Fibroblast of lung (primary cell): ENCODE measurements at regions not wholly inside any gene's neighbourhood (a gene's known extent, or its start where the extent isn't known, plus 50 kb on each side); places are given as distances from the start of the nearest gene placed in this dataset.
A peak's percentile ranks its signal among the peaks of the same experiment; 100 is the strongest.

Source experiments
- DNase-seq, 2 donors: peaks; one replicate each; pipeline versions ENCODE4 v3.0.0 to v3.0.0-alpha.2; 2010; ENCODE audit warnings: low read depth in 2 of 2
- H2AFZ ChIP-seq: 2 replicates; pipeline ENCODE4 v1.5.1; 2012; ENCODE audit warnings: low read length, control low read depth, inconsistent platforms
- H3K27ac ChIP-seq: 2 replicates; pipeline ENCODE4 v1.5.1; 2011; ENCODE audit warnings: low read length, control low read depth; ENCODE audit not compliant: insufficient read depth
- H3K27me3 ChIP-seq: 2 replicates; pipeline ENCODE4 v1.5.1; 2011; ENCODE audit warnings: mild to moderate bottlenecking, low read length; ENCODE audit not compliant: control insufficient read depth, insufficient read depth
- H3K36me3 ChIP-seq: 2 replicates; pipeline ENCODE4 v1.5.1; 2011; ENCODE audit warnings: low read length; ENCODE audit not compliant: control insufficient read depth, insufficient read depth
- H3K4me1 ChIP-seq: 2 replicates; pipeline ENCODE4 v1.5.1; 2011; ENCODE audit warnings: low read length; ENCODE audit not compliant: control insufficient read depth, insufficient read depth; ENCODE audit errors: extremely low read depth
- H3K4me2 ChIP-seq: 2 replicates; pipeline ENCODE4 v1.5.1; 2011; ENCODE audit warnings: low read length, control low read depth; ENCODE audit not compliant: insufficient read depth; ENCODE audit errors: extremely low read depth
- H3K4me3 ChIP-seq, 4 experiments: fragments of 200-600 bp in 1 of 4; sonication (generic) in 1 of 4; replicated peaks in 1 of 4; 2 replicates each; pipeline ENCODE4 v1.5.1; 2011 to 2016; ENCODE audit warnings: low read length in 4 of 4, low read depth in 3 of 4, mild to moderate bottlenecking in 3 of 4, control low read depth in 2 of 4, inconsistent platforms in 1 of 4, mixed read lengths in 1 of 4; ENCODE audit not compliant: insufficient read depth in 1 of 4; ENCODE audit errors: control extremely low read depth in 1 of 4
- H3K79me2 ChIP-seq: 2 replicates; pipeline ENCODE4 v1.5.1; 2012; ENCODE audit warnings: mild to moderate bottlenecking, low read length, inconsistent platforms; ENCODE audit not compliant: control insufficient read depth, insufficient read depth
- H3K9ac ChIP-seq: 2 replicates; pipeline ENCODE4 v1.5.1; 2011; ENCODE audit warnings: mild to moderate bottlenecking, low read length, control low read depth; ENCODE audit not compliant: insufficient read depth
- H3K9me3 ChIP-seq: 2 replicates; pipeline ENCODE4 v1.5.1; 2012; ENCODE audit warnings: low read depth, low read length; ENCODE audit not compliant: control insufficient read depth, insufficient read depth
- H4K20me1 ChIP-seq: 2 replicates; pipeline ENCODE4 v1.5.1; 2011; ENCODE audit warnings: low read length; ENCODE audit not compliant: control insufficient read depth, insufficient read depth; ENCODE audit errors: extremely low read depth
- CTCF ChIP-seq, 2 donors: IDR thresholded peaks in 1 of 2; conservative IDR thresholded peaks in 1 of 2; 1 replicate in 1 of 2; 2 replicates in 1 of 2; pipeline ENCODE4 v1.5.1; 2011 to 2012; ENCODE audit warnings: low read length in 2 of 2, control low read depth in 1 of 2, inconsistent platforms in 1 of 2, low read depth in 1 of 2, mild to moderate bottlenecking in 1 of 2
- EZH2 ChIP-seq: IDR thresholded peaks from 2 replicates; pipeline ENCODE4 v1.5.1; 2012; ENCODE audit warnings: low read length, control low read depth, mild to moderate bottlenecking; ENCODE audit errors: missing control alignments

- no peak for TF ChIP-seq EZH2
- no peak for TF ChIP-seq CTCF (conservative IDR thresholded peaks at IDR 0.05 in 1 of 2, IDR thresholded peaks at IDR 0.05 in 1 of 2; ENCODE audit: low read depth in 1 of 2, low read length in 2 of 2)
- no peak overlapping the region for H3K4me2 ChIP-seq
- H2AFZ ChIP-seq: peak overlapping the region; percentile 1
- no peak overlapping the region for H3K9ac ChIP-seq
- H3K36me3 ChIP-seq: no peaks in the 10 kb centered on the region
- H3K4me1 ChIP-seq: peaks cover 6% of the 10 kb centered on the region
- H3K27ac ChIP-seq: peak overlapping the region; percentile 2
- no peak overlapping the region for H3K4me3 ChIP-seq
- H3K79me2 ChIP-seq: no peaks in the 10 kb centered on the region
- DNase-seq: peak; percentile 41 to 90
- no peaks in the 10 kb centered on the region for H3K9me3 ChIP-seq
- no peaks in the 10 kb centered on the region for H4K20me1 ChIP-seq
- no peaks in the 10 kb centered on the region for H3K27me3 ChIP-seq
These were observed 248.8 kb upstream of the FN1 start for GRCh38 chr2:215684448-215685237.

GRCh38 chr2:215683295-215683694 is 247.4 kb upstream of the FN1 start:
- H3K4me2 ChIP-seq: no peak overlapping the region
- no peak overlapping the region for H3K4me3 ChIP-seq
- H3K9me3 ChIP-seq: no peaks in the 10 kb centered on the region
- H3K36me3 ChIP-seq: no peaks in the 10 kb centered on the region
- H3K27ac ChIP-seq: no peak overlapping the region
- DNase-seq: no peak
- H4K20me1 ChIP-seq: no peaks in the 10 kb centered on the region
- no peak for TF ChIP-seq CTCF (conservative IDR thresholded peaks at IDR 0.05 in 1 of 2, IDR thresholded peaks at IDR 0.05 in 1 of 2; ENCODE audit: low read depth in 1 of 2, low read length in 2 of 2)
- TF ChIP-seq EZH2: no peak
- no peaks in the 10 kb centered on the region for H3K79me2 ChIP-seq
- no peak overlapping the region for H2AFZ ChIP-seq
- no peaks in the 10 kb centered on the region for H3K27me3 ChIP-seq
- H3K4me1 ChIP-seq: peaks cover 6% of the 10 kb centered on the region
- H3K9ac ChIP-seq: no peak overlapping the region

- Histone ChIP-seq H3K4me1 (peaks cover 6% of the 10 kb centered on the region), H3K4me3 (no peak overlapping the region), H3K79me2 (no peaks in the 10 kb centered on the region), H4K20me1 (no peaks in the 10 kb centered on the region), H3K36me3 (no peaks in the 10 kb centered on the region), H3K4me2 (no peak overlapping the region), H2AFZ (no peak overlapping the region), H3K27ac (no peak overlapping the region), H3K9ac (no peak overlapping the region), H3K27me3 (no peaks in the 10 kb centered on the region), H3K9me3 (no peaks in the 10 kb centered on the region)
- DNase-seq: no peak
- TF ChIP-seq CTCF (conservative IDR thresholded peaks at IDR 0.05 in 1 of 2, IDR thresholded peaks at IDR 0.05 in 1 of 2; ENCODE audit: low read depth in 1 of 2, low read length in 2 of 2) (no peak), EZH2 (no peak)
These were observed 246.1 kb upstream of the FN1 start for GRCh38 chr2:215681799-215682596.
